IPS-20b (cell line): ENCODE measurements at regions not wholly inside any gene's neighbourhood (a gene's known extent, or its start where the extent isn't known, plus 50 kb on each side); places are given as distances from the start of the nearest gene placed in this dataset.
"Not testable (repeated sequence)": the region's sequence is repeated elsewhere in the genome, so short reads cannot be mapped to it uniquely, and the experiment has no call there.

ENCODE experiments used
- H3K27ac ChIP-seq: one replicate; pipeline ENCODE4 v1.5.1; 2013; ENCODE audit warnings: low read length
- H3K27me3 ChIP-seq: 2 replicates; pipeline ENCODE4 v1.6.1; 2013; ENCODE audit warnings: mild to moderate bottlenecking, low read length, inconsistent platforms; ENCODE audit not compliant: insufficient read depth
- H3K36me3 ChIP-seq: 2 replicates; pipeline ENCODE4 v1.6.1; 2013; ENCODE audit warnings: low read depth, mild to moderate bottlenecking, inconsistent platforms, low read length, moderate library complexity; ENCODE audit not compliant: insufficient read depth
- H3K4me1 ChIP-seq: 2 replicates; pipeline ENCODE4 v1.6.1; 2013; ENCODE audit warnings: mild to moderate bottlenecking, control low read depth, inconsistent platforms, low read length, moderate library complexity; ENCODE audit not compliant: insufficient read depth
- H3K4me3 ChIP-seq: 2 replicates; pipeline ENCODE4 v1.5.1; 2013; ENCODE audit warnings: mild to moderate bottlenecking, low read length, inconsistent platforms
- H3K9ac ChIP-seq: 2 replicates; pipeline ENCODE4 v1.6.1; 2013; ENCODE audit warnings: low read depth, mild to moderate bottlenecking, inconsistent platforms, low read length, moderate library complexity
- H3K9me3 ChIP-seq: 2 replicates; pipeline ENCODE4 v1.6.1; 2013; ENCODE audit warnings: mild to moderate bottlenecking, low read depth, low read length, inconsistent platforms; ENCODE audit not compliant: insufficient read depth

GRCh38 chr20:51280047-51280446 is 257.1 kb upstream of the KCNG1 start:
- no peaks in the 10 kb centered on the region for H3K36me3 ChIP-seq
- H3K27ac ChIP-seq = no peak overlapping the region
- H3K4me3 ChIP-seq = no peak overlapping the region
- H3K9ac ChIP-seq = no peak overlapping the region
- no peaks in the 10 kb centered on the region for H3K9me3 ChIP-seq
- H3K4me1 ChIP-seq = no peaks in the 10 kb centered on the region
- H3K27me3 ChIP-seq = no peaks in the 10 kb centered on the region

GRCh38 chr20:51277961-51278360 is 255.1 kb upstream of the KCNG1 start:
- no peaks in the 10 kb centered on the region for H3K4me1 ChIP-seq
- H3K36me3 ChIP-seq = no peaks in the 10 kb centered on the region
- H3K4me3 ChIP-seq = no peak overlapping the region
- H3K9me3 ChIP-seq = no peaks in the 10 kb centered on the region
- no peak overlapping the region for H3K9ac ChIP-seq
- H3K27ac ChIP-seq = no peak overlapping the region
- no peaks in the 10 kb centered on the region for H3K27me3 ChIP-seq

DNA sequence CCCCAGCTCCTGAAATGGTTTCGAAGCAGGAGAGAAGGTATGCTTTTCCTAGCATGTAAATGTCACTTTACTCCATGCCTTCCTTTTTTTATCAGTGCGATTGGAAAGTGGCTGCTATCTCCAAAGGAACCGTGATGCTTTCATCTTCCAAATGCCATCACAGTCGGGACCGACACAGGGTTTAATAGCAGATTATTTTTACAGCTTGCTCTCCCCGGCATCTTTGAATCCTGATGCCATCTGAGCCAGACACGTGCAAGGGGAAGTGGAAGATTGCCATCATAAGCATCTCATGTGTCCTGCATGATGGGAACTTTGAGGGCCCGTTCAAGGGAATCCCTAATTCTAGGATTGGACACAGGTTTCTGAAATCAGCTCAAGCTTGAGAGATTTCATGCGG is 253.4 kb upstream of the KCNG1 start:
- H3K27ac ChIP-seq = no peak overlapping the region
- H3K9me3 ChIP-seq = no peaks in the 10 kb centered on the region
- H3K4me3 ChIP-seq = no peak overlapping the region
- H3K27me3 ChIP-seq = no peaks in the 10 kb centered on the region
- H3K36me3 ChIP-seq = no peaks in the 10 kb centered on the region
- H3K4me1 ChIP-seq = no peaks in the 10 kb centered on the region
- H3K9ac ChIP-seq = no peak overlapping the region

- H3K9me3 ChIP-seq = no peaks in the 10 kb centered on the region
- no peaks in the 10 kb centered on the region for H3K36me3 ChIP-seq
- no peaks in the 10 kb centered on the region for H3K4me1 ChIP-seq
- no peak overlapping the region for H3K27ac ChIP-seq
- H3K4me3 ChIP-seq = no peak overlapping the region
- H3K9ac ChIP-seq = no peak overlapping the region
- H3K27me3 ChIP-seq = no peaks in the 10 kb centered on the region
These were observed 252.9 kb upstream of the KCNG1 start for GRCh38 chr20:51275826-51276225.

GRCh38 chr20:51275181-51275580 is 252.3 kb upstream of the KCNG1 start:
- H3K4me3 ChIP-seq = no peak overlapping the region

GRCh38 chr20:51272401-51272800 is 249.5 kb upstream of the KCNG1 start:
- H3K36me3 ChIP-seq = no peaks in the 10 kb centered on the region
- no peaks in the 10 kb centered on the region for H3K4me1 ChIP-seq
- H3K27me3 ChIP-seq = no peaks in the 10 kb centered on the region
- H3K27ac ChIP-seq = no peak overlapping the region
- H3K9ac ChIP-seq = no peak overlapping the region
- no peak overlapping the region for H3K4me3 ChIP-seq
- H3K9me3 ChIP-seq = no peaks in the 10 kb centered on the region; the same call in 1 of the 2 replicates

More at GRCh38 chr20:51275181-51275580, 252.3 kb upstream of the KCNG1 start:
- no peaks in the 10 kb centered on the region for H3K36me3 ChIP-seq
- H3K4me1 ChIP-seq = no peaks in the 10 kb centered on the region
- H3K27me3 ChIP-seq = no peaks in the 10 kb centered on the region
- H3K27ac ChIP-seq = no peak overlapping the region
- H3K9me3 ChIP-seq = no peaks in the 10 kb centered on the region
- no peak overlapping the region for H3K9ac ChIP-seq

GRCh38 chr20:51271931-51272330 is 249.0 kb upstream of the KCNG1 start:
- Histone ChIP-seq H3K27me3 (no peaks in the 10 kb centered on the region), H3K36me3 (no peaks in the 10 kb centered on the region)

DNA sequence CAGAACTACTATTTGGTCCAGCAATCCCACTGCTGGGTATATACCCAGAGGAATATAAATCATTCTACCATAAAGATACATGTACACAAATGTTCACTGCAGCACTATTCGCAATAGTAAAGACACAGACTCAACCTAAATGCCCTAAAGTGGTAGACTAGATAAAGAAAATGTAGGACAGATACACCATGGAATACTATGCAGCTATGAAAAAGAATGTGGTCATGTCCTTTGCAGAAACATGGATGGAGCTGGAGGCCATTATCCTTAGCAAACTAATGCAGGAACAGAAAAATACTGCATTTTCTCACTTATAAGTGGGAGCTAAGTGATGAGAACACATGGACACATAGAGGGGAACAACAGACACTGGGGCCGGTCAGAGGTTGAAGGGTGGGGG is 248.4 kb upstream of the KCNG1 start:
- H3K27me3 ChIP-seq, H3K4me3 ChIP-seq, H3K4me1 ChIP-seq, H3K27ac ChIP-seq, H3K9ac ChIP-seq, H3K9me3 ChIP-seq, H3K36me3 ChIP-seq: not testable (repeated sequence)

More at GRCh38 chr20:51271931-51272330, 249.0 kb upstream of the KCNG1 start:
- Histone ChIP-seq H3K27ac (no peak overlapping the region), H3K4me1 (no peaks in the 10 kb centered on the region), H3K9me3 (no peaks in the 10 kb centered on the region; the same call in 1 of the 2 replicates), H3K4me3 (no peak overlapping the region), H3K9ac (no peak overlapping the region)

- Histone ChIP-seq H3K4me1 (no peaks in the 10 kb centered on the region), H3K9ac (no peak overlapping the region), H3K27ac (no peak overlapping the region), H3K36me3 (no peaks in the 10 kb centered on the region), H3K27me3 (no peaks in the 10 kb centered on the region), H3K9me3 (peaks cover 11% of the 10 kb centered on the region), H3K4me3 (no peak overlapping the region)
These were observed 246.8 kb upstream of the KCNG1 start for GRCh38 chr20:51269671-51270070.

GRCh38 chr20:51267679-51268078 is 244.8 kb upstream of the KCNG1 start:
- Histone ChIP-seq H3K4me3 (no peak overlapping the region), H3K9me3 (peaks cover 13% of the 10 kb centered on the region), H3K4me1 (no peaks in the 10 kb centered on the region), H3K9ac (no peak overlapping the region), H3K27me3 (no peaks in the 10 kb centered on the region), H3K27ac (no peak overlapping the region), H3K36me3 (no peaks in the 10 kb centered on the region)

- Histone ChIP-seq H3K9me3 (peaks cover 13% of the 10 kb centered on the region), H3K4me3 (no peak overlapping the region), H3K36me3 (no peaks in the 10 kb centered on the region), H3K4me1 (no peaks in the 10 kb centered on the region), H3K27ac (no peak overlapping the region), H3K9ac (no peak overlapping the region), H3K27me3 (no peaks in the 10 kb centered on the region)
These were observed 243.4 kb upstream of the KCNG1 start for GRCh38 chr20:51266353-51266752.

- Histone ChIP-seq H3K27ac (no peak overlapping the region), H3K9me3 (peaks cover 13% of the 10 kb centered on the region), H3K4me1 (peaks cover 4% of the 10 kb centered on the region), H3K9ac (no peak overlapping the region), H3K4me3 (no peak overlapping the region), H3K27me3 (no peaks in the 10 kb centered on the region), H3K36me3 (no peaks in the 10 kb centered on the region)
These were observed 242.5 kb upstream of the KCNG1 start for GRCh38 chr20:51265361-51265760.

- no peaks in the 10 kb centered on the region for H3K27me3 ChIP-seq
These were observed 239.3 kb upstream of the KCNG1 start for GRCh38 chr20:51262240-51262639.

More at GRCh38 chr20:51262240-51262639, 239.3 kb upstream of the KCNG1 start:
- Histone ChIP-seq H3K36me3 (no peaks in the 10 kb centered on the region), H3K4me3 (no peak overlapping the region), H3K9ac (no peak overlapping the region), H3K9me3 (peaks cover 13% of the 10 kb centered on the region), H3K4me1 (peaks cover 20% of the 10 kb centered on the region), H3K27ac (no peak overlapping the region)
